GM23338 (cell line): ENCODE measurements at regions not wholly inside any gene's neighbourhood (a gene's known extent, or its start where the extent isn't known, plus 50 kb on each side); places are given as distances from the start of the nearest gene placed in this dataset.

Experiments
- ATAC-seq: fragments of 200-7000 bp; cut with Tn5 transposase; 3 replicates; pipeline ENCODE4 v1.9.1; 2020
- DNase-seq: peaks from one replicate; pipeline ENCODE4 v3.0.0-alpha.2; 2015; ENCODE audit warnings: low spot score
- H2AFZ ChIP-seq: fragments of 200-600 bp; sonication (generic); 2 replicates; pipeline ENCODE4 v1.8.0; 2016; ENCODE audit warnings: antibody characterized with exemption, mild to moderate bottlenecking, moderate library complexity
- H3F3A ChIP-seq: fragments of 200-600 bp; sonication (generic); replicated peaks from 2 replicates; pipeline ENCODE4 v1.8.0; 2017; ENCODE audit warnings: antibody characterized with exemption, mixed run types, low read depth
- H3K27ac ChIP-seq: fragments of 200-600 bp; sonication (generic); 2 replicates; pipeline ENCODE4 v1.6.1; 2016; ENCODE audit warnings: low read depth
- H3K27me3 ChIP-seq: fragments of 200-600 bp; sonication (generic); 2 replicates; pipeline ENCODE4 v1.8.0; 2016; ENCODE audit warnings: mild to moderate bottlenecking, mixed run types, moderate library complexity; ENCODE audit not compliant: insufficient read depth
- H3K36me3 ChIP-seq: fragments of 200-600 bp; sonication (generic); 2 replicates; pipeline ENCODE4 v1.8.0; 2016; ENCODE audit warnings: mild to moderate bottlenecking; ENCODE audit not compliant: insufficient read depth
- H3K4me1 ChIP-seq: fragments of 200-600 bp; sonication (generic); 2 replicates; pipeline ENCODE4 v1.8.0; 2016; ENCODE audit warnings: mild to moderate bottlenecking, moderate library complexity; ENCODE audit not compliant: insufficient read depth
- H3K4me2 ChIP-seq: fragments of 200-600 bp; sonication (generic); 2 replicates; pipeline ENCODE4 v1.7.1; 2017; ENCODE audit warnings: mixed run types
- H3K4me3 ChIP-seq: fragments of 200-600 bp; sonication (generic); 2 replicates; pipeline ENCODE4 v1.6.1; 2016; ENCODE audit warnings: mixed run types
- H3K79me2 ChIP-seq: fragments of 200-600 bp; sonication (generic); replicated peaks from 2 replicates; pipeline ENCODE4 v1.8.0; 2017; ENCODE audit warnings: mild to moderate bottlenecking; ENCODE audit not compliant: insufficient read depth
- H3K9me2 ChIP-seq: fragments of 200-600 bp; sonication (generic); 2 replicates; pipeline ENCODE4 v1.8.0; 2017; ENCODE audit not compliant: insufficient read depth
- H4K20me1 ChIP-seq: fragments of 200-600 bp; sonication (generic); replicated peaks from 2 replicates; pipeline ENCODE4 v1.8.0; 2017; ENCODE audit warnings: mild to moderate bottlenecking; ENCODE audit not compliant: insufficient read depth
- H3K27ac Mint-ChIP-seq: 2 replicates; pipeline ENCODE4 v1.8.0; 2020; ENCODE audit warnings: inconsistent platforms, mild to moderate bottlenecking, moderate library complexity, mixed read lengths
- H3K27me3 Mint-ChIP-seq: 3 replicates; pipeline ENCODE4 v1.8.0; 2022; ENCODE audit warnings: low read depth, mild to moderate bottlenecking, moderate library complexity, mixed read lengths, inconsistent platforms; ENCODE audit not compliant: insufficient read depth, poor library complexity
- H3K36me3 Mint-ChIP-seq: 3 replicates; pipeline ENCODE4 v1.8.0; 2021; ENCODE audit warnings: low read depth, mild to moderate bottlenecking, inconsistent platforms, moderate library complexity, mixed read lengths
- H3K4me1 Mint-ChIP-seq: 3 replicates; pipeline ENCODE4 v1.8.0; 2020; ENCODE audit warnings: mild to moderate bottlenecking, inconsistent platforms, mixed read lengths
- H3K4me3 Mint-ChIP-seq: 3 replicates; pipeline ENCODE4 v1.8.0; 2021; ENCODE audit warnings: moderate library complexity, mild to moderate bottlenecking, inconsistent platforms, mixed read lengths
- H3K9me3 Mint-ChIP-seq: 3 replicates; pipeline ENCODE4 v1.8.0; 2020; ENCODE audit warnings: moderate library complexity, mild to moderate bottlenecking, inconsistent platforms, mixed read lengths
- CREB1 ChIP-seq: fragments of 250-450 bp; sonication (Bioruptor Pico); IDR thresholded peaks from 2 replicates; pipeline ENCODE4 v1.5.0; 2020; ENCODE audit warnings: low read depth, mild to moderate bottlenecking, moderate library complexity
- EZH2 ChIP-seq: fragments of 200-600 bp; sonication (generic); IDR thresholded peaks from one replicate; pipeline ENCODE4 v1.8.0; 2017; ENCODE audit warnings: antibody characterized with exemption, mild to moderate bottlenecking, low read depth; ENCODE audit not compliant: unreplicated experiment
- EZH2phosphoT487 ChIP-seq: fragments of 200-600 bp; sonication (generic); IDR thresholded peaks from one replicate; pipeline ENCODE4 v1.8.1; 2018; ENCODE audit warnings: antibody characterized with exemption; ENCODE audit not compliant: unreplicated experiment
- JUNB ChIP-seq: IDR thresholded peaks from one replicate; pipeline ENCODE4 v1.6.1; 2016; ENCODE audit warnings: antibody characterized with exemption; ENCODE audit not compliant: unreplicated experiment
- NANOG ChIP-seq: IDR thresholded peaks from 2 replicates; pipeline ENCODE4 v1.6.1; 2016; ENCODE audit warnings: antibody characterized with exemption, borderline replicate concordance
- POLR2AphosphoS5 ChIP-seq: IDR thresholded peaks from 2 replicates; pipeline ENCODE4 v1.6.1; 2016; ENCODE audit warnings: antibody characterized with exemption, low read depth
- STAT1 ChIP-seq: IDR thresholded peaks from one replicate; pipeline ENCODE4 v1.6.1; 2016; ENCODE audit warnings: antibody characterized with exemption; ENCODE audit not compliant: unreplicated experiment
- ZNF114 ChIP-seq: fragments of 250-450 bp; sonication (Bioruptor Pico); IDR thresholded peaks from 2 replicates; pipeline ENCODE4 v1.5.0; 2020; ENCODE audit warnings: mild to moderate bottlenecking, moderate library complexity
- ZNF331 ChIP-seq: fragments of 250-450 bp; sonication (Bioruptor Pico); IDR thresholded peaks from 2 replicates; pipeline ENCODE4 v1.5.0; 2020; ENCODE audit warnings: low read depth, mild to moderate bottlenecking, moderate library complexity
- TF ChIP-seq, protein P1 (sequence below): IDR thresholded peaks from one replicate; pipeline ENCODE4 v1.6.1; 2018; ENCODE audit warnings: antibody characterized with exemption; ENCODE audit not compliant: unreplicated experiment
- TF ChIP-seq, protein P2 (sequence below): IDR thresholded peaks from 2 replicates; pipeline ENCODE4 v1.6.1; 2016; ENCODE audit warnings: antibody characterized with exemption
- TF ChIP-seq, protein P3 (sequence below), 2 experiments: fragments of 200-600 bp in 1 of 2; sonication (generic) in 1 of 2; conservative IDR thresholded peaks; 2 replicates each; pipeline versions ENCODE4 v1.5.1 to v1.6.1; 2016 to 2017; ENCODE audit warnings: antibody characterized with exemption in 2 of 2, low read depth in 2 of 2, mild to moderate bottlenecking in 2 of 2, moderate library complexity in 1 of 2

DNA sequence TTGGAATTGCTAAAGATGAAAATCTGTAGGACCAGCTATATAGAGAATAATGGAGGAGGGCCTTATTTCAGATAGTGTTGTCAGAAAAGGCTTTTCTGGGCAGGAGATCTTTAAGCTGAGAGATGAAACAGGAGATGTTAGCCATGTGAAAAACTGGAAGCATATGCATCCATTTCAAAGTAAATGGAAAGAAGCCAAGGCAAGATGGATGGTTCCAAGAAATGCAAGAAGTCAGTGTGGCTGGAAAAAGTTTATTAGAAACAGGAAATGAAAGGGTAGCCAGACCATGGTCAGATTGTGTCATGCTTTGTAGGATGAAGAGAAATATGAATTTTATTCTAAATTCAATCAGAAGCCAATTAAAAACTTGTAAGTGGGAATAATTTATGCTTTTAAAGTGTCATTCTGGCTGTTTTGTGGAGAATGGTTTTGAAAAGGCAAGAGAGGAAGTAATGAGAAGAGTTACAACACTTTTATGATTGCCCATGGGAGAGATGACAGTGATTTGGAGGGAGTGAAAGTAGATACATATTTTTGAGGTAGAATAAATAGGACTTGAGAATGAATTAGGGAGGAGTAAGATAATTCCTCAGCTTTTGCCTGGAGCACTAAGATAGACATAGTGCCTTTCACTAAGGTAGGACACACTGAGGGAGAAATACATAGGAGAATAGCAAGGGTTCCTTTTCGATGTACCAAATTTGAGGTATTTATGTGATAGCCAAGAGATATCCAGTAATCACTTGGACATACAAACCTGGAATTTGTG is 620.1 kb downstream of the HTR1B start:
- H4K20me1 ChIP-seq: no peaks in the 10 kb centered on the region
- H3K4me1 ChIP-seq: peaks cover 17% of the 10 kb centered on the region
- H3K4me2 ChIP-seq: no peak overlapping the region
- TF ChIP-seq EZH2: no peak
- no peak for TF ChIP-seq ZNF331 (CRISPR knock-in tag)
- H3K9me3 Mint-ChIP-seq: peaks cover 15% of the 10 kb centered on the region; the same call in 2 of the 3 replicates
- no peak overlapping the region for H2AFZ ChIP-seq
- ATAC-seq: no peak
- no peaks in the 10 kb centered on the region for H3K27me3 ChIP-seq
- H3K4me1 Mint-ChIP-seq: peaks cover 13% of the 10 kb centered on the region
- no peaks in the 10 kb centered on the region for H3K36me3 ChIP-seq
- 0 out of 2 replicates have a peak, but pooled peaks cover 5% of the 10 kb centered on the region for H3K9me2 ChIP-seq
- no peaks in the 10 kb centered on the region for H3F3A ChIP-seq
- no peak overlapping the region for H3K27ac ChIP-seq
- DNase-seq: no peak
- H3K36me3 Mint-ChIP-seq: peaks cover 15% of the 10 kb centered on the region; the same call in 2 of the 3 replicates
- H3K27ac Mint-ChIP-seq: no peak overlapping the region
- no peaks in the 10 kb centered on the region for H3K79me2 ChIP-seq
- no peak overlapping the region for H3K4me3 ChIP-seq
- no peak overlapping the region for H3K4me3 Mint-ChIP-seq
- H3K27me3 Mint-ChIP-seq: peaks cover 2% of the 10 kb centered on the region

DNA sequence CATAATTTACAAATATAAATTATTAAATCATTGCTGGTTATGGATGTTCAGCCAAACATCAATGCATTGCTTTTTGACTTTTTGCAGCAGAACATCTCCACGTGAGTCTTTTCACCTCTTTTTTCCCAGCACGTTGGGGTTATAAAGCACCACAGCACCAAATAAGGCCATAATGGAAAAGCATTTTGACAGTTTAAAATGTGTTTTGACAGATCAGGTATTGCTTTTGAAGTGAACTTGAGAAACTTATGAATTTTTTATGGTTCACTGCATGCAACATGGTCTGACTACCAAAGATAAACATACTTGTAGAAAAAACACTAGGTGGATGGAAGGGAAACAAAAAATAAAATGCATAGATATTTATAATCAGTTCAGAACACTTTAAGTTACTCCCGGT is 622.4 kb downstream of the HTR1B start:
- Histone ChIP-seq H3K4me2 (no peak overlapping the region), H3K27ac (no peak overlapping the region), H4K20me1 (no peaks in the 10 kb centered on the region), H3K36me3 (no peaks in the 10 kb centered on the region), H3K27me3 (no peaks in the 10 kb centered on the region), H3K4me3 (no peak overlapping the region), H2AFZ (no peak overlapping the region), H3K79me2 (no peaks in the 10 kb centered on the region), H3F3A (no peaks in the 10 kb centered on the region), H3K9me2 (0 out of 2 replicates have a peak, but pooled peaks cover 5% of the 10 kb centered on the region), H3K4me1 (peaks cover 20% of the 10 kb centered on the region)
- TF ChIP-seq, protein P1, sequence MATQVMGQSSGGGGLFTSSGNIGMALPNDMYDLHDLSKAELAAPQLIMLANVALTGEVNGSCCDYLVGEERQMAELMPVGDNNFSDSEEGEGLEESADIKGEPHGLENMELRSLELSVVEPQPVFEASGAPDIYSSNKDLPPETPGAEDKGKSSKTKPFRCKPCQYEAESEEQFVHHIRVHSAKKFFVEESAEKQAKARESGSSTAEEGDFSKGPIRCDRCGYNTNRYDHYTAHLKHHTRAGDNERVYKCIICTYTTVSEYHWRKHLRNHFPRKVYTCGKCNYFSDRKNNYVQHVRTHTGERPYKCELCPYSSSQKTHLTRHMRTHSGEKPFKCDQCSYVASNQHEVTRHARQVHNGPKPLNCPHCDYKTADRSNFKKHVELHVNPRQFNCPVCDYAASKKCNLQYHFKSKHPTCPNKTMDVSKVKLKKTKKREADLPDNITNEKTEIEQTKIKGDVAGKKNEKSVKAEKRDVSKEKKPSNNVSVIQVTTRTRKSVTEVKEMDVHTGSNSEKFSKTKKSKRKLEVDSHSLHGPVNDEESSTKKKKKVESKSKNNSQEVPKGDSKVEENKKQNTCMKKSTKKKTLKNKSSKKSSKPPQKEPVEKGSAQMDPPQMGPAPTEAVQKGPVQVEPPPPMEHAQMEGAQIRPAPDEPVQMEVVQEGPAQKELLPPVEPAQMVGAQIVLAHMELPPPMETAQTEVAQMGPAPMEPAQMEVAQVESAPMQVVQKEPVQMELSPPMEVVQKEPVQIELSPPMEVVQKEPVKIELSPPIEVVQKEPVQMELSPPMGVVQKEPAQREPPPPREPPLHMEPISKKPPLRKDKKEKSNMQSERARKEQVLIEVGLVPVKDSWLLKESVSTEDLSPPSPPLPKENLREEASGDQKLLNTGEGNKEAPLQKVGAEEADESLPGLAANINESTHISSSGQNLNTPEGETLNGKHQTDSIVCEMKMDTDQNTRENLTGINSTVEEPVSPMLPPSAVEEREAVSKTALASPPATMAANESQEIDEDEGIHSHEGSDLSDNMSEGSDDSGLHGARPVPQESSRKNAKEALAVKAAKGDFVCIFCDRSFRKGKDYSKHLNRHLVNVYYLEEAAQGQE: no peak
- TF ChIP-seq ZNF331 (CRISPR knock-in tag) (no peak), STAT1 (no peak), JUNB (no peak), EZH2 (no peak), EZH2phosphoT487 (no peak), ZNF114 (CRISPR knock-in tag) (no peak), NANOG (no peak), POLR2AphosphoS5 (no peak), CREB1 (CRISPR knock-in tag) (no peak)
- TF ChIP-seq, protein P2, sequence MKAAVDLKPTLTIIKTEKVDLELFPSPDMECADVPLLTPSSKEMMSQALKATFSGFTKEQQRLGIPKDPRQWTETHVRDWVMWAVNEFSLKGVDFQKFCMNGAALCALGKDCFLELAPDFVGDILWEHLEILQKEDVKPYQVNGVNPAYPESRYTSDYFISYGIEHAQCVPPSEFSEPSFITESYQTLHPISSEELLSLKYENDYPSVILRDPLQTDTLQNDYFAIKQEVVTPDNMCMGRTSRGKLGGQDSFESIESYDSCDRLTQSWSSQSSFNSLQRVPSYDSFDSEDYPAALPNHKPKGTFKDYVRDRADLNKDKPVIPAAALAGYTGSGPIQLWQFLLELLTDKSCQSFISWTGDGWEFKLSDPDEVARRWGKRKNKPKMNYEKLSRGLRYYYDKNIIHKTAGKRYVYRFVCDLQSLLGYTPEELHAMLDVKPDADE: no peak
- TF ChIP-seq, protein P3, sequence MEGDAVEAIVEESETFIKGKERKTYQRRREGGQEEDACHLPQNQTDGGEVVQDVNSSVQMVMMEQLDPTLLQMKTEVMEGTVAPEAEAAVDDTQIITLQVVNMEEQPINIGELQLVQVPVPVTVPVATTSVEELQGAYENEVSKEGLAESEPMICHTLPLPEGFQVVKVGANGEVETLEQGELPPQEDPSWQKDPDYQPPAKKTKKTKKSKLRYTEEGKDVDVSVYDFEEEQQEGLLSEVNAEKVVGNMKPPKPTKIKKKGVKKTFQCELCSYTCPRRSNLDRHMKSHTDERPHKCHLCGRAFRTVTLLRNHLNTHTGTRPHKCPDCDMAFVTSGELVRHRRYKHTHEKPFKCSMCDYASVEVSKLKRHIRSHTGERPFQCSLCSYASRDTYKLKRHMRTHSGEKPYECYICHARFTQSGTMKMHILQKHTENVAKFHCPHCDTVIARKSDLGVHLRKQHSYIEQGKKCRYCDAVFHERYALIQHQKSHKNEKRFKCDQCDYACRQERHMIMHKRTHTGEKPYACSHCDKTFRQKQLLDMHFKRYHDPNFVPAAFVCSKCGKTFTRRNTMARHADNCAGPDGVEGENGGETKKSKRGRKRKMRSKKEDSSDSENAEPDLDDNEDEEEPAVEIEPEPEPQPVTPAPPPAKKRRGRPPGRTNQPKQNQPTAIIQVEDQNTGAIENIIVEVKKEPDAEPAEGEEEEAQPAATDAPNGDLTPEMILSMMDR (conservative IDR thresholded peaks at IDR 0.05; ENCODE audit: low read depth in 2 of 2): no peak
- Mint-ChIP-seq H3K36me3 (peaks cover 6% of the 10 kb centered on the region; the same call in 2 of the 3 replicates), H3K4me1 (peaks cover 18% of the 10 kb centered on the region), H3K9me3 (peaks cover 10% of the 10 kb centered on the region; the same call in 2 of the 3 replicates), H3K27me3 (no peaks in the 10 kb centered on the region), H3K4me3 (no peak overlapping the region), H3K27ac (no peak overlapping the region)
- no peak for DNase-seq
- no peak for ATAC-seq
